NB4 (cell line): ENCODE measurements at regions not wholly inside any gene's neighbourhood (a gene's known extent, or its start where the extent isn't known, plus 50 kb on each side); places are given as distances from the start of the nearest gene placed in this dataset.

Source experiments
- DNase-seq: peaks from one replicate; pipeline ENCODE4 v3.0.0; 2010; ENCODE audit warnings: low read depth
- H3K4me3 ChIP-seq: one replicate; pipeline ENCODE4 v1.5.1; 2011; ENCODE audit warnings: mild to moderate bottlenecking, low read depth, low read length, moderate library complexity
- CTCF ChIP-seq: IDR thresholded peaks from one replicate; pipeline ENCODE4 v1.5.1; 2012; ENCODE audit warnings: low read depth, low read length
- MAX ChIP-seq: IDR thresholded peaks from 2 replicates; pipeline ENCODE4 v1.6.1; 2011; ENCODE audit warnings: low read depth, low read length
- MYC ChIP-seq: IDR thresholded peaks from 2 replicates; pipeline ENCODE4 v1.6.1; 2011; ENCODE audit warnings: low read depth, low read length
- POLR2A ChIP-seq: IDR thresholded peaks from 2 replicates; pipeline ENCODE4 v1.6.1; 2011; ENCODE audit warnings: mild to moderate bottlenecking; ENCODE audit not compliant: insufficient read length; ENCODE audit errors: extremely low read depth

GRCh38 chr5:74401281-74401945, 239.1 kb downstream of the ENC1 start:
- no peak overlapping the region for H3K4me3 ChIP-seq
- DNase-seq = no peak
- TF ChIP-seq MYC (no peak), CTCF (no peak), POLR2A (no peak)

GRCh38 chr5:74400067-74400466, 240.5 kb downstream of the ENC1 start:
- no peak overlapping the region for H3K4me3 ChIP-seq
- DNase-seq = no peak
- TF ChIP-seq MAX (no peak), MYC (no peak), POLR2A (no peak), CTCF (no peak)

GRCh38 chr5:74396913-74397622, 243.5 kb downstream of the ENC1 start:
- no peak overlapping the region for H3K4me3 ChIP-seq
- DNase-seq = no peak
- TF ChIP-seq CTCF = no peak
- no peak for TF ChIP-seq POLR2A
- TF ChIP-seq MYC = no peak
- no peak for TF ChIP-seq MAX

- H3K4me3 ChIP-seq = no peak overlapping the region
- DNase-seq = peak; percentile 16
- TF ChIP-seq MYC (no peak), CTCF (no peak), MAX (no peak), POLR2A (no peak)
Measured at GRCh38 chr5:74394916-74395880, 245.3 kb downstream of the ENC1 start.

- no peak for TF ChIP-seq MYC
- no peak overlapping the region for H3K4me3 ChIP-seq
- DNase-seq = peak; percentile 20
Measured at GRCh38 chr5:74394528-74394915, 246.0 kb downstream of the ENC1 start.

GRCh38 chr5:74393943-74394342, 246.6 kb downstream of the ENC1 start:
- no peak overlapping the region for H3K4me3 ChIP-seq
- DNase-seq = no peak
- TF ChIP-seq POLR2A = no peak
- TF ChIP-seq MYC = no peak
- no peak for TF ChIP-seq CTCF
- no peak for TF ChIP-seq MAX
